ENCODE measurements at regions not wholly inside any gene's neighbourhood (a gene's known extent, or its start where the extent isn't known, plus 50 kb on each side); places are given as distances from the start of the nearest gene placed in this dataset.

- no peak overlapping the region for H2AFZ ChIP-seq (ENCODE audit: low read depth)
- H3K27ac ChIP-seq (ENCODE audit: low read depth in 2 of 2, low read length in 1 of 2) = no peak overlapping the region
- no peaks in the 10 kb centered on the region for H3K9me2 ChIP-seq
- H4K20me1 ChIP-seq (ENCODE audit: insufficient read depth) = no peaks in the 10 kb centered on the region
- H3K9ac ChIP-seq = no peak overlapping the region
- 30% methylated on average over 2 of the region's 2 CpGs for WGBS (ENCODE audit: low lambda C conversion rate)
- no peaks in the 10 kb centered on the region for H3F3A ChIP-seq (replicated peaks; ENCODE audit: insufficient read depth)
- no peaks in the 10 kb centered on the region for H3K9me3 ChIP-seq
- ChIA-PET CTCF (no interaction called here), POLR2A (no interaction called here)
- H3K4me3 ChIP-seq (ENCODE audit: low read depth in 2 of 2, low read length in 1 of 2) = no peak overlapping the region
- no peaks in the 10 kb centered on the region for H3K36me3 ChIP-seq (replicated peaks in 1 of 2; ENCODE audit: control insufficient read depth in 1 of 2, insufficient read depth in 2 of 2, low read length in 1 of 2)
- TF ChIP-seq USF1 (IDR thresholded peaks at IDR 0.05; ENCODE audit: borderline replicate concordance, low read depth) (no peak), TCF12 (IDR thresholded peaks at IDR 0.05) (no peak), NRF1 (IDR thresholded peaks at IDR 0.05; ENCODE audit: low read depth, low read length) (no peak), RCOR1 (IDR thresholded peaks at IDR 0.05; ENCODE audit: low read length) (no peak), POLR2AphosphoS5 (IDR thresholded peaks at IDR 0.05; ENCODE audit: low read depth, low read length) (no peak), SIN3A (IDR thresholded peaks at IDR 0.05; ENCODE audit: borderline replicate concordance, low read depth, low read length) (no peak), RXRA (IDR thresholded peaks at IDR 0.05; ENCODE audit: borderline replicate concordance, low read depth) (no peak), MAX (IDR thresholded peaks at IDR 0.05; ENCODE audit: low read depth) (no peak), USF2 (IDR thresholded peaks at IDR 0.05; ENCODE audit: borderline replicate concordance, low read depth, low read length) (no peak), EZH2phosphoT487 (IDR thresholded peaks at IDR 0.05; ENCODE audit: borderline replicate concordance, low read depth) (no peak)
- no peak for DNase-seq
- no peak overlapping the region for H3K4me2 ChIP-seq
- no peaks in the 10 kb centered on the region for H3K4me1 ChIP-seq (ENCODE audit: control insufficient read depth in 1 of 2, insufficient read depth in 2 of 2, low read depth in 1 of 2, low read length in 1 of 2)
- no peaks in the 10 kb centered on the region for H3K79me2 ChIP-seq (ENCODE audit: insufficient read depth)
- no peaks in the 10 kb centered on the region for H3K27me3 ChIP-seq (ENCODE audit: insufficient read depth)
Measured at GRCh38 chr12:98308141-98308540, 207.2 kb upstream of the TMPO start.

- CTCF ChIA-PET = no interaction called here
- Histone ChIP-seq H3K9ac (no peak overlapping the region), H3K4me3 (ENCODE audit: low read depth in 2 of 2, low read length in 1 of 2) (no peak overlapping the region), H3K79me2 (ENCODE audit: insufficient read depth) (no peaks in the 10 kb centered on the region), H3K36me3 (replicated peaks in 1 of 2; ENCODE audit: control insufficient read depth in 1 of 2, insufficient read depth in 2 of 2, low read length in 1 of 2) (no peaks in the 10 kb centered on the region), H3K9me3 (no peaks in the 10 kb centered on the region), H3K4me1 (ENCODE audit: control insufficient read depth in 1 of 2, insufficient read depth in 2 of 2, low read depth in 1 of 2, low read length in 1 of 2) (no peaks in the 10 kb centered on the region; a peak in 1 of 4 replicates), H3K9me2 (no peaks in the 10 kb centered on the region), H3K27ac (ENCODE audit: low read depth in 2 of 2, low read length in 1 of 2) (no peak overlapping the region), H2AFZ (ENCODE audit: low read depth) (no peak overlapping the region), H4K20me1 (ENCODE audit: insufficient read depth) (no peaks in the 10 kb centered on the region), H3F3A (replicated peaks; ENCODE audit: insufficient read depth) (no peaks in the 10 kb centered on the region), H3K4me2 (no peak overlapping the region), H3K27me3 (ENCODE audit: insufficient read depth) (no peaks in the 10 kb centered on the region)
- 36% methylated on average over 6 of the region's 6 CpGs for WGBS (ENCODE audit: low lambda C conversion rate)
- DNase-seq = no peak
- POLR2A ChIA-PET = no interaction called here
- TF ChIP-seq RXRA (IDR thresholded peaks at IDR 0.05; ENCODE audit: borderline replicate concordance, low read depth) (no peak), USF2 (IDR thresholded peaks at IDR 0.05; ENCODE audit: borderline replicate concordance, low read depth, low read length) (no peak), TEAD4 (IDR thresholded peaks at IDR 0.05; ENCODE audit: borderline replicate concordance, insufficient read depth) (no peak), RCOR1 (IDR thresholded peaks at IDR 0.05; ENCODE audit: low read length) (no peak), MEF2A (IDR thresholded peaks at IDR 0.05; ENCODE audit: borderline replicate concordance, low read depth) (no peak), EP300 (IDR thresholded peaks at IDR 0.05; ENCODE audit: borderline replicate concordance in 1 of 2, low read depth in 1 of 2, low read length in 1 of 2) (no peak), PBX3 (IDR thresholded peaks at IDR 0.05) (no peak), ZBTB33 (IDR thresholded peaks at IDR 0.05; ENCODE audit: borderline replicate concordance, low read depth) (no peak), MXI1 (IDR thresholded peaks at IDR 0.05; ENCODE audit: low read depth, low read length) (no peak), YY1 (IDR thresholded peaks at IDR 0.05; ENCODE audit: low read depth) (no peak), SMC3 (IDR thresholded peaks at IDR 0.05; ENCODE audit: low read depth, low read length) (no peak), USF1 (IDR thresholded peaks at IDR 0.05; ENCODE audit: borderline replicate concordance, low read depth) (no peak), ELF1 (IDR thresholded peaks at IDR 0.05) (no peak), EZH2phosphoT487 (IDR thresholded peaks at IDR 0.05; ENCODE audit: borderline replicate concordance, low read depth) (no peak)
Measured at GRCh38 chr12:98317939-98318899, 197.2 kb upstream of the TMPO start.

Measured in SK-N-SH (cell line).